Dendritic cell treated with granulocyte-macrophage colony-stimulating factor and Interleukin-4, amounts not matched to agents 40 ng/mL and 50 ng/mL, for 4 days (primary cell): ENCODE measurements at regions not wholly inside any gene's neighbourhood (a gene's known extent, or its start where the extent isn't known, plus 50 kb on each side); places are given as distances from the start of the nearest gene placed in this dataset.

ENCODE experiments used
- H3K27ac Mint-ChIP-seq: one replicate; pipeline ENCODE4 v1.8.0; 2022; ENCODE audit warnings: mild to moderate bottlenecking, mixed read lengths
- H3K27me3 Mint-ChIP-seq: one replicate; pipeline ENCODE4 v1.8.0; 2022; ENCODE audit warnings: mild to moderate bottlenecking, mixed read lengths
- H3K36me3 Mint-ChIP-seq: one replicate; pipeline ENCODE4 v1.8.0; 2022; ENCODE audit warnings: low read depth, mixed read lengths
- H3K4me1 Mint-ChIP-seq: one replicate; pipeline ENCODE4 v1.8.0; 2022; ENCODE audit warnings: low read depth, mixed read lengths
- H3K4me3 Mint-ChIP-seq: one replicate; pipeline ENCODE4 v1.8.0; 2022; ENCODE audit warnings: mild to moderate bottlenecking, moderate library complexity, mixed read lengths
- H3K9me3 Mint-ChIP-seq: one replicate; pipeline ENCODE4 v1.8.0; 2022; ENCODE audit warnings: mixed read lengths
- intact Hi-C: fragments of 100-400 bp; cut with micrococcal nuclease; formaldehyde crosslinking; loops from one replicate; pipeline ENCODE4 v1.15.0; 2022

GRCh38 chr17:77317091-77317750 is 176.5 kb downstream of the SEC14L1 start:
- intact Hi-C loops, result loop anchor here (5.0 kb wide), 1 partner anchor 35 kb away; no protein-coding TSS in a partner anchor

GRCh38 chr17:77318021-77318420 is 177.3 kb downstream of the SEC14L1 start:
- H3K4me3 Mint-ChIP-seq, result no peak overlapping the region
- H3K27me3 Mint-ChIP-seq, result no peaks in the 10 kb centered on the region
- peaks cover 79% of the 10 kb centered on the region for H3K4me1 Mint-ChIP-seq
- H3K9me3 Mint-ChIP-seq, result no peaks in the 10 kb centered on the region
- peak overlapping the region; percentile 98 for H3K27ac Mint-ChIP-seq
- H3K36me3 Mint-ChIP-seq, result peaks cover 56% of the 10 kb centered on the region
- intact Hi-C loops, result loop anchor here (5.0 kb wide), 1 partner anchor 36 kb away; no protein-coding TSS in a partner anchor

More at GRCh38 chr17:77317091-77317750, 176.5 kb downstream of the SEC14L1 start:
- Mint-ChIP-seq H3K4me3 (no peak overlapping the region), H3K36me3 (peaks cover 63% of the 10 kb centered on the region), H3K27ac (no peak overlapping the region), H3K4me1 (peaks cover 75% of the 10 kb centered on the region), H3K27me3 (no peaks in the 10 kb centered on the region), H3K9me3 (no peaks in the 10 kb centered on the region)

- peaks cover 81% of the 10 kb centered on the region for H3K4me1 Mint-ChIP-seq
- peaks cover 52% of the 10 kb centered on the region for H3K36me3 Mint-ChIP-seq
- peak overlapping the region; percentile 98 for H3K27ac Mint-ChIP-seq
- intact Hi-C loops, result loop anchor here (5.0 kb wide), 1 partner anchor 36 kb away; no protein-coding TSS in a partner anchor
- peak overlapping the region; percentile 97 for H3K4me3 Mint-ChIP-seq
- H3K27me3 Mint-ChIP-seq, result no peaks in the 10 kb centered on the region
- H3K9me3 Mint-ChIP-seq, result no peaks in the 10 kb centered on the region
Observed at GRCh38 chr17:77318491-77319210, 177.9 kb downstream of the SEC14L1 start.

GRCh38 chr17:77319211-77320043 is 178.7 kb downstream of the SEC14L1 start:
- intact Hi-C loops, result loop anchor here (5.0 to 10.0 kb wide), 2 partner anchors 37 to 85 kb away; no protein-coding TSS in a partner anchor
- peaks cover 89% of the 10 kb centered on the region for H3K4me1 Mint-ChIP-seq
- H3K27ac Mint-ChIP-seq, result peak overlapping the region; percentile 98
- no peaks in the 10 kb centered on the region for H3K27me3 Mint-ChIP-seq
- no peaks in the 10 kb centered on the region for H3K9me3 Mint-ChIP-seq
- H3K36me3 Mint-ChIP-seq, result peaks cover 60% of the 10 kb centered on the region
- peak overlapping the region; percentile 97 for H3K4me3 Mint-ChIP-seq

GRCh38 chr17:77320044-77320440 is 179.3 kb downstream of the SEC14L1 start:
- H3K27ac Mint-ChIP-seq, result peak overlapping the region; percentile 98
- peaks cover 89% of the 10 kb centered on the region for H3K4me1 Mint-ChIP-seq
- H3K27me3 Mint-ChIP-seq, result no peaks in the 10 kb centered on the region
- intact Hi-C loops, result loop anchor here (10.0 kb wide), 1 partner anchor 85 kb away; no protein-coding TSS in a partner anchor
- H3K4me3 Mint-ChIP-seq, result peak overlapping the region; percentile 97
- peaks cover 64% of the 10 kb centered on the region for H3K36me3 Mint-ChIP-seq
- no peaks in the 10 kb centered on the region for H3K9me3 Mint-ChIP-seq

GRCh38 chr17:77320485-77321256 is 179.9 kb downstream of the SEC14L1 start:
- intact Hi-C loops, result loop anchor here (10.0 kb wide), 1 partner anchor 84 kb away; no protein-coding TSS in a partner anchor

GRCh38 chr17:77321649-77322513 is 181.1 kb downstream of the SEC14L1 start:
- Mint-ChIP-seq H3K27me3 (no peaks in the 10 kb centered on the region), H3K9me3 (no peaks in the 10 kb centered on the region), H3K36me3 (peaks cover 61% of the 10 kb centered on the region), H3K4me1 (peaks cover 89% of the 10 kb centered on the region), H3K4me3 (peak overlapping the region; percentile 97), H3K27ac (peak overlapping the region; percentile 98)
- intact Hi-C loops, result loop anchor here (10.0 kb wide), 1 partner anchor 83 kb away; no protein-coding TSS in a partner anchor

More at GRCh38 chr17:77320485-77321256, 179.9 kb downstream of the SEC14L1 start:
- H3K4me3 Mint-ChIP-seq, result peak overlapping the region; percentile 97
- H3K27me3 Mint-ChIP-seq, result no peaks in the 10 kb centered on the region
- H3K27ac Mint-ChIP-seq, result peak overlapping the region; percentile 98
- peaks cover 59% of the 10 kb centered on the region for H3K36me3 Mint-ChIP-seq
- H3K4me1 Mint-ChIP-seq, result peaks cover 89% of the 10 kb centered on the region
- no peaks in the 10 kb centered on the region for H3K9me3 Mint-ChIP-seq

GRCh38 chr17:77322514-77323412 is 182.0 kb downstream of the SEC14L1 start:
- Mint-ChIP-seq H3K36me3 (peaks cover 62% of the 10 kb centered on the region), H3K9me3 (no peaks in the 10 kb centered on the region), H3K27ac (peak overlapping the region; percentile 98), H3K27me3 (no peaks in the 10 kb centered on the region), H3K4me1 (peaks cover 94% of the 10 kb centered on the region), H3K4me3 (peak overlapping the region; percentile 97)
- intact Hi-C loops, result loop anchor here (10.0 kb wide), 1 partner anchor 82 kb away; no protein-coding TSS in a partner anchor

GRCh38 chr17:77323413-77324171 is 182.8 kb downstream of the SEC14L1 start:
- peaks cover 65% of the 10 kb centered on the region for H3K36me3 Mint-ChIP-seq
- H3K4me3 Mint-ChIP-seq, result peak overlapping the region; percentile 97
- H3K4me1 Mint-ChIP-seq, result peaks cover 96% of the 10 kb centered on the region

GRCh38 chr17:77324227-77324626 is 183.5 kb downstream of the SEC14L1 start:
- peaks cover 96% of the 10 kb centered on the region for H3K4me1 Mint-ChIP-seq

More at GRCh38 chr17:77323413-77324171, 182.8 kb downstream of the SEC14L1 start:
- Mint-ChIP-seq H3K27ac (peak overlapping the region; percentile 98), H3K27me3 (no peaks in the 10 kb centered on the region), H3K9me3 (no peaks in the 10 kb centered on the region)
- intact Hi-C loops, result loop anchor here (10.0 kb wide), 1 partner anchor 81 kb away; no protein-coding TSS in a partner anchor

More at GRCh38 chr17:77324227-77324626, 183.5 kb downstream of the SEC14L1 start:
- Mint-ChIP-seq H3K27me3 (no peaks in the 10 kb centered on the region), H3K27ac (peak overlapping the region; percentile 98), H3K36me3 (peaks cover 69% of the 10 kb centered on the region), H3K9me3 (no peaks in the 10 kb centered on the region), H3K4me3 (peak overlapping the region; percentile 97)
- intact Hi-C loops, result loop anchor here (10.0 kb wide), 1 partner anchor 81 kb away; no protein-coding TSS in a partner anchor
